ENCODE measurements at regions not wholly inside any gene's neighbourhood (a gene's known extent, or its start where the extent isn't known, plus 50 kb on each side); places are given as distances from the start of the nearest gene placed in this dataset.
"Not testable (repeated sequence)": the region's sequence is repeated elsewhere in the genome, so short reads cannot be mapped to it uniquely, and the experiment has no call there.

DNA sequence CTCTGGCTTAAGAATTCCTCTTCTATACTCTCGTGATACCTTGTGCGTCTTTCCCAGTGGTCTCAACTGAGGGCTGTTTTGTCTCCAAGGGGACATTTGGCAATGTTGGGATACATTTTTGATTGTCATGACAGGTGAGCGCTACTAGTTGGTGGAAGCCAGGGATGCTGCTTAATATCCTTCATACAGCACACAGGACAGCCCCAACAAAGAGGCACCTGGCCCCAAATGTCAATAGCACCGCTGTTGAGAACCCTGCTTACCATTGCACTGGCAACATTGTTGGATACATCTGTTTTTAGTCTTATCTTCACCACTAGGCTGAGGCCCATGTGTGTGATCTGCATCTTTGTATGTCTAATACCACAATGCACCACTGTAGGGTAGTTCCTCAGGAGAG is 114.1 kb downstream of the C9orf152 start:
- no peak for DNase-seq (ENCODE audit: low read depth)

DNA sequence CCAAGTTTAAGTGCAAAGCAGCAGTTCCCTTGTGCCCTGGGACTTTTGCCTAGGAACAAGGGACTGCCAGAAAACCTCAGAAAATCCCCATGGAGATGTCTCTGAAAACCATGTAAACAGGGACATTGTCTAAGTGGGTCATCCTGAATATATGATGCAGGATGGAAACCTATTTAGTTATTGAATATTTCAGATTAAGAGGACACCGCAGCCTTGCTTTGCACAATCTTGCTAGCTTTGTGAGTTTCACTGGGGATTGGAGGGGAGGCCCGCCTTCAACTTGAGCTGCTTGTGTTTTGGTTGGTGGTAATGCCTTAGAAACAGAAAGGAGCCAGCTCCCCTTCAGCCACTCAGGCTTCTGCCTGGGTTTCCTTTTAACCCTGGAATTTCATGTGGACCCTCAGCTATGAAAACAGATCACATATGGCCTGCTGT is 112.8 kb downstream of the C9orf152 start:
- DNase-seq (ENCODE audit: low read depth), result peak; percentile 78

GRCh38 chr9:110095776-110096175 is 112.2 kb downstream of the C9orf152 start:
- peak; percentile 91 for DNase-seq (ENCODE audit: low read depth)

- not testable (repeated sequence) for DNase-seq (ENCODE audit: low read depth)
Observed at GRCh38 chr9:110096674-110097073, 111.3 kb downstream of the C9orf152 start.

DNA sequence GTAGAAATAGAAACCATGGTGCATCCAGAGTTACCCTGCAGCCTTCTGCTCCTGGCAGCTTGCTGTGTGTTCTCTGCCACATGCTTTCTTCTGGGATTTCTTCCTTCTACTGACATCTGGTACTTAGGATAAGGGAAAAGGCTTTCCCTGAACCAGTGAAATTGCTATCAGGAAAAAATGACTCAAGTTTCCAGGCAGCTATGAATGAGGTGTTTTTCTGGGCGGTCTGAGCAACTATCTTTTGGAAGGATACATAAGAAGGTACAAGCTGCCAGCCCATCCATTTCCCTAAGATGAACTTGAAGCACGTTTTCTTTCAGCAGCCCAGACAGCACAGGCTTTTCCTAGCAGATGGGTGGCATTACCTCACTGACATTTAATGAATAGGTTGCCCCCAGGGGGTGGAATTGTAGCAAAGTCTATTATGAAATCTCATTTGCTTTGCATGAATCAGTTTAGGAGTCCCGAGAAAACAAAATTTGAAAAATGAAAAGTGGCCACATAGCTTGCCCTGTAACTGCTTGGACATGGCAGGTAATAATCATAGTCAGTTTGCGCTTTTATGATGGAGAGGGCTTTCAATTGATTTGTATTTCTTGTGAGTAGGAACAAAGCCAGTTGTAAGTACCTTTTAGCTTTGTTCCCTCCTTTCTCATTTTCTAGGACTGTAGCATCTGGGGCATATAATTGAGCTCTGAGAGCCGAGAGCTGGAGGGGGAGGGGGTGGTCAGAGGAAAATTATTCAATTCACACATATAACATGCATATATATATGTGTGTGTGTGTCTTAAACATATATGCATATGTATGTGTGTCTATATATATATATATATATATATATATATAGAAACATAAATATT is 108.5 kb downstream of the C9orf152 start:
- DNase-seq (ENCODE audit: low read depth), result peak; percentile 95

GRCh38 chr9:110101531-110102161 is 106.3 kb downstream of the C9orf152 start:
- no peak for DNase-seq (ENCODE audit: low read depth)

DNA sequence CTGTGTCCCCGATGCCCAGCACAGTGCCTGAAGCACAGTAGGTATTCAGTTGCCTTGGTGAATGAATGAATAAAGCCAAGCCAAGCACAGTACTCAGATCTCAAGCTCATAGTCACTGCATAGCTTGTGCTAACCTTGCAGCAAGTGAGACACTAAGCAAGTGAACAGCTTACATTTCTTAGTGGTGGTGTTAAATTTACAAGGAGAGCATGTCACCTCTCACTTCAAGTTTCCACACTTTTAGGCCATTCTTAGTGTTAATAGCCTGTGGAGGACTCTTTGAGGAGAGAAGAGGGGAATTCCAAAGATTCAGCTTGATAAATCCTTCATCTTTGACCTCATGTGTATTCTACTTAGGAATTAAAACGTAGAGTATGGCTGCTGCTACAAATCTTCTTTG is 104.7 kb downstream of the C9orf152 start:
- DNase-seq (ENCODE audit: low read depth), result no peak

GRCh38 chr9:110104261-110104809 is 103.6 kb downstream of the C9orf152 start:
- DNase-seq (ENCODE audit: low read depth), result peak; percentile 77

GRCh38 chr9:110105107-110105506 is 102.9 kb downstream of the C9orf152 start:
- peak; percentile 83 for DNase-seq (ENCODE audit: low read depth)

DNA sequence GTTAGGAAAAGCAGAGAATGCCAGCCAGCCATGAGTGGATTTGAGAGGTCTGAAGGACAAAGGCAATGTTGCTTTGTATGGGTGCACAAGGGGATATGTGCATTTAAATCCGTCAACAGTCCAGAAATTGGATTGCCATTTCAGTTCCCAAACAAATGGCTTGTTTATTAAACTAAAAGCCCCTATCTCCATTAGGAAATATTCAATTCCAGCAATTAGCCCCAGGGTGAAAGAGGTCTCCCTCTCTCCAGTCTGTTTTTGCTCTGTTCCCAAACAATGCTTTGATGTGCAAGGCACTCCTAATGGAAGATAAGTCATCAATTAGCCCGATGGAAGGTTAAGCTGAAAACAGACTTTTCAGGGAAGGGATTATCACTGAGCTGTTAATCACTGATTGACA is 101.3 kb downstream of the C9orf152 start:
- no peak for DNase-seq (ENCODE audit: low read depth)

DNA sequence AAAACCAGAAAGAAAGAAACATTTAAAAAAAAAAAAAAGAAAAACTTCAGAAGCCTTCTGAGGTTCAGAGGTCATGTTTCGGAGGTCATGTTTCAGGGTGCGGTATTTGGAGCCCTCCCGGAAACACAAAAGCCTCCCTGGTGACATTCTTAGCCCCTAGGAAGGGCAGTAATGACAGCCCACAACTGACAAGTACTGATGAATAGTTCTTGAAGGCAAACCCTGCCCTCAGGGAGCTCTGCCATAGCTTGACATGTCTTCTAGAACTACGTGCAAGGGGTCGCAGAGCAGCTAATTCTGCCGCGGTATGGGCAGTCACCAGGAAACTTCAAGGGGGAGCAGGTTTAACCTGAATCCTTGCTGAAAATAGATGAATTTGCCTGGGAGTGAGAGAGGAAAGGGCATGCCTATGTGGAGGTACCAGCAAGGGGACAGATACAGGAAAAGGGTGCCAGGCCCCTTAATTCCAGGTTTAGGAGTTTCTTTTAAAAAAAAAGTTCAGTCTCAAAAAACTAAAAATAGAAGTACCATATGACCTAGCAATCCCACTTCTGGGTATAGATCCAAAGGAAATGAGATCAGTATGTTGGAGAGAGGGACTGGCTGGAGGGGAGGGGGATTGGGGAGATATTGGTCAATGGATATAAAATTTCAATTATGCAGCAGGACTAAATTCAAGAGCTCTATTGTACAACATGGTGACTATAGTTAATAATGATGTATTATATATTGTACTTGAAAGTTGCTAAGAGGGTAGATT is 98.4 kb downstream of the C9orf152 start:
- no peak for DNase-seq (ENCODE audit: low read depth)

DNA sequence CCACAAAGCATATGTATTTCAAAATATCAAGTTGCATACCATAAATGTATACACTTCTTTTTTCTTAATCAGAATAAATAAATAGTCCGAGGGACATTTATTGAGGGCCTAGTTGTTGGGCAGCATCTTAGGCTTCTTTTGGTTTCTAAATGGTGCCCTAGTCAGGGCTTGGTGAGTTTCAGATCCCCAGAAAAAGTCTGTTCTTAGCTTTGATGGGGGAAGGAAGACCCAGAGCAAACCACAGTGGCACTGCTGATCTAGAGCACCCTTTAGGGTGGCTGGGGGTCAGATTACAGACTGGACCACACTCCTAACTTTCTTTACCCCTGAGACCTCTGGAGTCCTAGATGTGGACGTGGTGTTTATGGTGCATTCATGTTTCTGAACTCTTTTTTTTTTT is 97.8 kb downstream of the C9orf152 start:
- DNase-seq (ENCODE audit: low read depth), result no peak

- DNase-seq (ENCODE audit: low read depth), result no peak
Observed at GRCh38 chr9:110111868-110112267, 96.1 kb downstream of the C9orf152 start.

GRCh38 chr9:110112792-110113191 is 95.2 kb downstream of the C9orf152 start:
- no peak for DNase-seq (ENCODE audit: low read depth)

- peak; percentile 57 for DNase-seq (ENCODE audit: low read depth)
Observed at GRCh38 chr9:110114086-110114858, 93.7 kb downstream of the C9orf152 start.

GRCh38 chr9:110114859-110115201 is 93.1 kb downstream of the C9orf152 start:
- DNase-seq (ENCODE audit: low read depth), result peak; percentile 88

- DNase-seq (ENCODE audit: low read depth), result peak; percentile 62
Observed at GRCh38 chr9:110115341-110115820, 92.6 kb downstream of the C9orf152 start.

DNA sequence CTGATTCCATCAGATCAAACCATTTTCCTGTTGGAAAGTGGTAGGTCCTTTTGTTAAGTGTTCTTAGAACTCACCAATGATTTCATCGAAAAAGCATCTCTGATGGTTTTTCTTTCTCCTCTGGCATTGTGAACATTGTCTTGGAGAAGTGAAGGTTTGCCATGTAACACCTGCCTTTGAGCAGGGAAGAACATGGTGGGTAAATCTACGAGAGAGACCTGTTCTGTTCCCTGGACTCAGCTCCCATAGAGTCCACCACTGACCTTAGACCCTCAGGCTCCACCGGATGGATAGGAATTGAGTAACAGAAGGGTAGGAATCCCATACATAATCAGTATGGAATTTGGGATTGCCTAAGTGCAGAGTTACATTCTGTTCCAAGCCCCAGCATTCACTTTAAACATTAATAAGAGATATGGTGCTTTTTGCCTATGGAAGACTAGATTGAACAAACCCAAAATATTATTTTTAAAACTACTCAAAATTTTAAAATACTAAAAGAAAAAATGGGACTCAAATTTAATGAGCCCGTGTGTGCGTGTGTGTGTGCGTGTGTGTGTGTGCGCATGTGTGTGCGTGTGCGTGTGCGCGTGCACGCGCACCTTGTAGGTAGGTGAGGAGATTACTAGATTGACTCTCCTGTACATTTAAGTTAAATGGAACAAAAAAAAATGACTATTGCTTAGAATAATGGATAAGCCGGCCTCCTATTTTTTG is 92.0 kb downstream of the C9orf152 start:
- peak; percentile 94 for DNase-seq (ENCODE audit: low read depth)

DNA sequence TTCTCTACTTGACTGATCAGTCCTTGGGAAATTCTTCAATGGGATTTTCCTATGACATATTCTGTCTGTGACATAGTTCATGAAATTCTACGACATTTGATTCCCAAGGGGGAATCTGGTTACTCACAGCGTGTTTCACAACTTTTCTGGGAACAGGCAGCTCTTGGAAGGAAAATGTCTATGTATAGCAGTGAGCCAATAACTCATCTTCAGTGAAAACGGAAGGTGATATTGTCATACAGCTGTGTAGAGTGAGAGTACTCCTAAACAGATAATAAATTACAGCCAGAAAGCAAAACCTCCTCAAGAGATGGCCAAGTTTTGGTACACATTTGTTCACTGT is 91.4 kb downstream of the C9orf152 start:
- DNase-seq (ENCODE audit: low read depth), result peak; percentile 96

DNA sequence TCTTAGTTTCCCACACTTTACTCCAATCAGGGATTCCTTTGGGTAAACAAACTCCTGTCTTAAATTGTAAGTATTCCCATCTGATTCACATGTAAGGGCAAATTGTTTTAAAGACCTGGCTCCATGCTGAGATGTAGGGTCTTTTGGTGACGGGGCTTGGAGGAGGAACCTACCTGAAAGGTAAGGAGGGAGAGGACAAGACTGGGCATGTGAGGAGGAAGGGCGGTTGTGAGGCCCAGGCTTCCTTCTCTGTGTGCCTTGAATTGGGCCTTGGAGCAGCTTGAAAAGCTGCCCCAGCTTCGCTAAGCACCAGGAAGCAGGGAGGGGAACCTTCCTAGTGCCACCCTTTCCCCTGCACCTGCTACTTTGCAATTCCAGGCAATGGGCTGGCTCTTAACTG is 86.8 kb downstream of the C9orf152 start:
- DNase-seq (ENCODE audit: low read depth), result no peak

All from amniotic epithelial cell (primary cell).